ENCODE measurements at regions not wholly inside any gene's neighbourhood (a gene's known extent, or its start where the extent isn't known, plus 50 kb on each side); places are given as distances from the start of the nearest gene placed in this dataset.

DNA sequence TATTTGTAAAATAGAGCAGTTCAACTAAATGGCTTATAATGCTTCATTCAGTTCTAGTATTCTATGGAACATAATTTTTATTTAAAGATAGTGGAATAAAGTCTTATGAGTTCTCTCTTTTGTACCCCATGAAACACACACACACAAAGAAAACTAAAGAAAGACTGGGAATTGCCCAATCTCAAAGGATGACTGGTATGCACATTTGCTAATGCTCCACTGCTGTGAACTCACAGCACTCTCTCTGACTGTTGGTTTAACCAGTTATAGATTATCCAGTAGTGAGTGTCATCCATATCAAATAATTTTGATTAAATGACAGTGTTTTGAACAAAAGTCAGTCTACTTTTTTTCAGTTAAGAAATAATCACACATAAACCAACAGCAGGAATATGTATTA is 1082.4 kb upstream of the B3GALT2 start:
- TF ChIP-seq EZH2 (IDR thresholded peaks at IDR 0.05; ENCODE audit: borderline replicate concordance, low read depth, low read length, severe bottlenecking): no peak
- TF ChIP-seq MAX (IDR thresholded peaks at IDR 0.05; ENCODE audit: insufficient read depth, insufficient read length): no peak
- TF ChIP-seq, protein P1, sequence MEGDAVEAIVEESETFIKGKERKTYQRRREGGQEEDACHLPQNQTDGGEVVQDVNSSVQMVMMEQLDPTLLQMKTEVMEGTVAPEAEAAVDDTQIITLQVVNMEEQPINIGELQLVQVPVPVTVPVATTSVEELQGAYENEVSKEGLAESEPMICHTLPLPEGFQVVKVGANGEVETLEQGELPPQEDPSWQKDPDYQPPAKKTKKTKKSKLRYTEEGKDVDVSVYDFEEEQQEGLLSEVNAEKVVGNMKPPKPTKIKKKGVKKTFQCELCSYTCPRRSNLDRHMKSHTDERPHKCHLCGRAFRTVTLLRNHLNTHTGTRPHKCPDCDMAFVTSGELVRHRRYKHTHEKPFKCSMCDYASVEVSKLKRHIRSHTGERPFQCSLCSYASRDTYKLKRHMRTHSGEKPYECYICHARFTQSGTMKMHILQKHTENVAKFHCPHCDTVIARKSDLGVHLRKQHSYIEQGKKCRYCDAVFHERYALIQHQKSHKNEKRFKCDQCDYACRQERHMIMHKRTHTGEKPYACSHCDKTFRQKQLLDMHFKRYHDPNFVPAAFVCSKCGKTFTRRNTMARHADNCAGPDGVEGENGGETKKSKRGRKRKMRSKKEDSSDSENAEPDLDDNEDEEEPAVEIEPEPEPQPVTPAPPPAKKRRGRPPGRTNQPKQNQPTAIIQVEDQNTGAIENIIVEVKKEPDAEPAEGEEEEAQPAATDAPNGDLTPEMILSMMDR (IDR thresholded peaks at IDR 0.05; ENCODE audit: extremely low read depth in 1 of 2, insufficient read depth in 1 of 2, low read depth in 1 of 2, low read length in 2 of 2): no peak
- TF ChIP-seq POLR2A (IDR thresholded peaks at IDR 0.05; ENCODE audit: low read depth, low read length): no peak
- no peak for TF ChIP-seq GATA2 (IDR thresholded peaks at IDR 0.05; ENCODE audit: insufficient read depth, insufficient read length, low read depth, low read length)
